ENCODE measurements at regions not wholly inside any gene's neighbourhood (a gene's known extent, or its start where the extent isn't known, plus 50 kb on each side); places are given as distances from the start of the nearest gene placed in this dataset.
A peak's percentile ranks its signal among the peaks of the same experiment; 100 is the strongest.

DNA sequence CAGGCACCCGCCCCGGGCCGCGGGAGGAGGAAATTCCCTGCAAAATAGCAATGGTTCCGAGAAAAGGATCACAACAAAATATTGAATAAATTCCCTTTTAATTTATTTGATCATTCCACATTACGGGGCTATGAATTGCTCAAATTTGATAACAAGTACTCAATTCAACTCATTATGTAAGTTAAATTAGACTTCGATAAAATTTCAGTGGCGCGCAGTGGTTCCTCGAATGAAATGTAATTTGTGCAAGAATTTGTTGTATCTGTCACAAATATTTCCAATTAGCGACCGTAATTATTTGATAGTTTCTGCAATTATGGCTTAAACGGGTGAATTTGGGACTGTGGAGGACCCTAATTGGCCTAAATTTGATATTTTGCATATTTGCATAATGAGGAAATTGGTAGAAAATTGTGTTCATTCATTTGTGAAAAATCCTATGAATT is 76.0 kb upstream of the TBCA start:
- Histone ChIP-seq H3K4me1 (ENCODE audit: control insufficient read depth, insufficient read depth, low read length, poor library complexity, severe bottlenecking) (peaks cover 20% of the 10 kb centered on the region), H3K4me3 (ENCODE audit: extremely low read depth, insufficient read depth, low read length, poor library complexity, severe bottlenecking) (peak overlapping the region; percentile 34), H3K36me3 (ENCODE audit: control insufficient read depth, insufficient read depth, low read length) (no peaks in the 10 kb centered on the region), H3K27ac (ENCODE audit: low read depth, low read length, severe bottlenecking) (no peak overlapping the region), H3K9me3 (ENCODE audit: control insufficient read depth, low read length) (no peaks in the 10 kb centered on the region)
- 0% methylated on average over 4 to 8 of the region's 13 CpGs for WGBS, 2 experiments (ENCODE audit: insufficient coverage in 2 of 2)

DNA sequence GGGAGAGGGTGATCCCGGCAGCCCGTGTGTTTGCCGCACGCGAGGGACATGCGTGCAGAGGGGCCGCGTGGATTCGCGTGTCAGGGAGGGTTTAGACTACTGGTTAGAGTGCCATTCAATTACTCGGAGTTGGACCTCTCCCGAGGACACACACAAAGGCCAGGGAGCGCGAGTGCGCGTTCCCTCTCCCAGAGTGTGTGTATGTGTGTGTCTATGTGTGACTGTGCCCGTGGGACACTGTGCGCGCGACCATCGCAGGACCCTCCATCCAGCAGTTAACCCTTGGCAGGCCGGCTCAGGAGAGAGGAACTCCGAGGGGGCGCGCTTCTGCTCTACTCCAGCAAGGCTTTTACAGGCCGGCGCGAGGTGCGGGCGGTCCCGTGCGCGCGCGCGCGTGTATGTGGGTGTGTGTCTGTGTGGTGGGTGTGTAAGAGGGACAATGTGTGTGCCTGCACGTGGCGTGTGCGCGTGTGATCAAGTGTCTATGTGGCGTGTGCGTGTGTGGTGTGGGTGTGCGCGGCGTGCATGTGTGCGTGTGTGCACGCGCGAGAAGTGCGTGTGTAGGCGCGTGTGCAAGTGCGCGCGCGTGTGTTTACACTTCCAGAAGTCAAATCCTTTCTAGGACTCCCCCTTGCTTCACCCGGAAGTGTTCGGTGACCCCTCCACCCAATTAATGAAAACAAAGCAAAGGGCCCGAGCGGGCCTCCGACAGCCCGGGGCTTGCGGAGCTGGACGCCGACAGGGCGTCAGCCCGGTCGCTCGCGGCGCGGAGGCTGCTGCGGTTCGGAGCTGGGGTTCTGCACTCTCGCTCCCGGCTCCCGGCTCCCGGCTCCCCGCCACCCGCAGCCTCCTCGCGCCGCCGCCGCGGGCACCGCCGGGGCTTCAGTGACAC is 75.3 kb upstream of the TBCA start:
- no peaks in the 10 kb centered on the region for H3K9me3 ChIP-seq (ENCODE audit: control insufficient read depth, low read length)
- no peak overlapping the region for H3K27ac ChIP-seq (ENCODE audit: low read depth, low read length, severe bottlenecking)
- H3K4me1 ChIP-seq (ENCODE audit: control insufficient read depth, insufficient read depth, low read length, poor library complexity, severe bottlenecking) = peaks cover 25% of the 10 kb centered on the region
- no peaks in the 10 kb centered on the region for H3K36me3 ChIP-seq (ENCODE audit: control insufficient read depth, insufficient read depth, low read length)
- 15 to 23% methylated on average over 62 to 68 of the region's 89 CpGs for WGBS, 2 experiments (ENCODE audit: insufficient coverage in 2 of 2)
- H3K4me3 ChIP-seq (ENCODE audit: extremely low read depth, insufficient read depth, low read length, poor library complexity, severe bottlenecking) = peak overlapping the region; percentile 34

DNA sequence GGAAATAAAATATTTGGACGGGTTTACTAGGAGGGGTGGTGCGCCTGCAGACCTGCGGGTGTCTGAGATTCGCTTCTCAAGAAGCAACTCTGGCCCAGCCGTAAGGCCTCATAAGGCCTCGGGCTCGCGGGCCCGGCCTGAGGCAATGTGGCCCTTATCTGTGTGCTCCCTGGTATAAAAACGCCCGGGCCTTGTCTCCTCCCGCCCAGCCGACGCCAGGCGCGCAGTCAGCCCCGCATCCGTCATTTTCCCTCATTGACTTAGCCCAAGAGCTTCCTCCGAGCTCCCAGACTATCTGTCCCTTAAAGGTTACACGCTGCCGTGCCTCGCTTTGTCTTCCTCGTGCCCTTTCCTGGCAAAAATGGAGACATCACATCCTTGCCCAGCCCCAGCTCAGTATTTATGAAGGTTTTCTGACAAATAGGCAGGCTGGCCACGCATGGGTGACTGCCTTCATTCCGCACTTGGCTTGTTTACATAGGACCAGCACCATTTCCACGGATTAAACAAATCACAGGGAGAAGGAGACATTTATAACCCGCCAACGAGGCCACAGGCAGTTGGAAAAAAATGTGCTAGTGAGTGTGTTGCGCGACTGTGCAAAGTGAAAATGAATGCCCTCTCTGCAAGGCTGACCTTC is 74.5 kb upstream of the TBCA start:
- no peaks in the 10 kb centered on the region for H3K36me3 ChIP-seq (ENCODE audit: control insufficient read depth, insufficient read depth, low read length)
- no peak overlapping the region for H3K4me3 ChIP-seq (ENCODE audit: extremely low read depth, insufficient read depth, low read length, poor library complexity, severe bottlenecking)
- no peaks in the 10 kb centered on the region for H3K9me3 ChIP-seq (ENCODE audit: control insufficient read depth, low read length)
- H3K4me1 ChIP-seq (ENCODE audit: control insufficient read depth, insufficient read depth, low read length, poor library complexity, severe bottlenecking) = peaks cover 20% of the 10 kb centered on the region
- WGBS, 2 experiments (ENCODE audit: insufficient coverage in 2 of 2) = 33 to 42% methylated on average over 26 to 28 of the region's 30 CpGs
- H3K27ac ChIP-seq (ENCODE audit: low read depth, low read length, severe bottlenecking) = no peak overlapping the region

DNA sequence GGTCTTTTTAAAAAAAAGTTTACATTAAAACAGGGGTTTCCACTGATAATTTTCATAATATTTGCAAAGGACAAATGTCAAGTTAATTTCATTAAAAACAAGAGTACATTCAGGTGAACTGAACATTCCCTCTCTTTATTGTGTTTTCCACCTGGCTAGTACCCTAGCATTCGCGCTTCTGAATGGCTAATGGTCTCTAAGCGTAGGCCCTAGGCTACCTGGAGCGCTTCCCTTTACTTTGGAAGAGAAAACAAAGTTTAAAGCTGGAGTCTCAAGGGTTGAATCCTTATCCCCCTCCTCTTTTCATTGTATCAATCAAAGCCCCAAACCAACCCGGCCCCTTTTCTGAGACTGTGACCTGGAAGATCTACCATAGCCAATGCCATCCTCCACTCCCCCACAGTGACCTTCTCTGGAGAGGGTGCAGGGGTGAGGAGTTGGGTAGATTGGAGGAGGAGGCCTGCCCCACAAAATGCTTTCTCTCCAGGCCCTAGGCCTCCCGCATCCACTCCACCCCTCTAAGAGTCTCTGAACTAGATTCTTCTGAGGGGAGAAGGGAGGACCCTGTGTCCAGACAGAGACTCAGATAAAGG is 73.3 kb upstream of the TBCA start:
- Histone ChIP-seq H3K27ac (ENCODE audit: low read depth, low read length, severe bottlenecking) (no peak overlapping the region), H3K9me3 (ENCODE audit: control insufficient read depth, low read length) (no peaks in the 10 kb centered on the region), H3K4me1 (ENCODE audit: control insufficient read depth, insufficient read depth, low read length, poor library complexity, severe bottlenecking) (peaks cover 22% of the 10 kb centered on the region), H3K36me3 (ENCODE audit: control insufficient read depth, insufficient read depth, low read length) (no peaks in the 10 kb centered on the region), H3K4me3 (ENCODE audit: extremely low read depth, insufficient read depth, low read length, poor library complexity, severe bottlenecking) (no peak overlapping the region)
- 50 to 51% methylated on average over 2 to 4 of the region's 6 CpGs for WGBS, 2 experiments (ENCODE audit: insufficient coverage in 2 of 2)

DNA sequence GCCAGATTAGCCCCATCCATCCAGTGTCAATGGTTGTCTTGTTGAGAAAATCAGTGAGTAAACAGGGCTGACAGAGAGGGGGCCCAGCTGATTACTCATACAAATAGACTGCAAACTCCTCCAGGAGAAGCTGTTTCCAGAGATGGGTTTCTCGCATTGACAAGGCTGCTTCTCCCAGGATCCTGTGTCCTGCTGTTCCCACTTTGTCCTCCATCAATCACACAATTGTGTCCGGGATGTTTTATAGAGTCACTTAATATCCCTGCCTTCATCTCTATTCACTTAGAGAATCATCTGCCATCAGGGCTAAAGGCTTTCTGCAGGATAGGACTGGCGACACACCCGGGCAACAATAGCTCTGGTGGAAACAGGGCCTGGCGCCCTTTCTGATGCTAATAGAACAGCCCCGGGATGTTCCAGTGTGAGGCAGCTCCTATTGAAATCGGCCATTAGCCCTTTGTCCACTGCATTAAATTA is 71.7 kb upstream of the TBCA start:
- 4 to 24% methylated on average over 3 to 5 of the region's 7 CpGs for WGBS, 2 experiments (ENCODE audit: insufficient coverage in 2 of 2)
- Histone ChIP-seq H3K9me3 (ENCODE audit: control insufficient read depth, low read length) (no peaks in the 10 kb centered on the region), H3K4me3 (ENCODE audit: extremely low read depth, insufficient read depth, low read length, poor library complexity, severe bottlenecking) (no peak overlapping the region), H3K27ac (ENCODE audit: low read depth, low read length, severe bottlenecking) (peak overlapping the region; percentile 19), H3K4me1 (ENCODE audit: control insufficient read depth, insufficient read depth, low read length, poor library complexity, severe bottlenecking) (peaks cover 22% of the 10 kb centered on the region), H3K36me3 (ENCODE audit: control insufficient read depth, insufficient read depth, low read length) (no peaks in the 10 kb centered on the region)

DNA sequence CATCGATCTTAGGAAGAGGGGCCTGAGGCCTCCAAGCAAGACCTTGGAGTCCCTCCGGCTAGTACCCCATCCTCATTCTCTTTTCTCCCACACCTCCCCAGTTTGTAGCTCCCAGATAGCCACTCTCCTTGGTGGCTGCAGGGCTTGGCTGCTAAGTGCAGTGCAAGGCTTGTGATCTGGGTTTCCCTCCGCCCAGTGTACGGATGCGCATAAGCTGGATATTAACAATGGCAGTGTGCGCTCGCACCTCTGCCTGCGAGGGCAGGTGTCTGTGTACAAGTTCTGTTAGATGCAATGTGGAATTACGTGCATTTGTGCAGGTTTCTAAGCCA is 71.0 kb upstream of the TBCA start:
- Histone ChIP-seq H3K27ac (ENCODE audit: low read depth, low read length, severe bottlenecking) (no peak overlapping the region), H3K4me1 (ENCODE audit: control insufficient read depth, insufficient read depth, low read length, poor library complexity, severe bottlenecking) (peaks cover 22% of the 10 kb centered on the region)
- 12 to 23% methylated on average over 8 to 9 of the region's 9 CpGs for WGBS, 2 experiments (ENCODE audit: insufficient coverage in 2 of 2)

DNA sequence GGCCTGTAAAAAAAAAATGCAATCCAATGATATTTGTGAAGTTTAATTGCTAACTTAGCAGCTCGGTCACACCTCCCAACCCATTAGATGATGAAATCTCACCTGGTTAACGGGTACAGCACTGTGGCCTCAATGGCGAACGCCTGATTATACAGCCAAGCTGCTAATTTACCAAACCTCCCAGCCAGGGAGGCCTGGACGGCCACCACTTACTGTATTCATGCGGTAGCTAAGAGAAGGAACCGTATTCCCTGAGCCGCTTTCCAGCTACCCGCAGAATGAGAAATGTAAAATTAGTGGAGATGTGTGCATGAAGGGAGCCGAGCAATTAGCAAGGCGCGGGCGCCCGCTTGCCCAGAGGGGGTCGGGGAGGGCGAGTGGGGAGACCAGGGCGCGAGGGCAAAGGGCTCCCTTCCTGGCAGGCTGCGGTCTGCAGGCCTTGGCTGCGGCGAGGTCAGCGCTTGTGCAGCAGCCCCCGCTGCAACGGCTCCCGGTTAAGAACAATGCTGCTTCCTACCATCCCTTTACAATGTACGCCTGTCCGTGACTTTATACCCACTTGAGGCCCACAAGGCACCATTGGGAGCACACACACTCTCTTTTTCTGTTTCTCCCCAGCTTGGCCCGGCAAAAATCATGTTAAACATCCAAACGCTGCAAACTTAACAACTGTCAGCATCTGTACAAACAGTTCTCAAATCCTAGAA is 70.4 kb upstream of the TBCA start:
- H3K9me3 ChIP-seq (ENCODE audit: control insufficient read depth, low read length) = no peaks in the 10 kb centered on the region
- no peak overlapping the region for H3K4me3 ChIP-seq (ENCODE audit: extremely low read depth, insufficient read depth, low read length, poor library complexity, severe bottlenecking)
- H3K27ac ChIP-seq (ENCODE audit: low read depth, low read length, severe bottlenecking) = no peak overlapping the region
- WGBS, 2 experiments (ENCODE audit: insufficient coverage in 2 of 2) = 10% methylated on average over 22 to 24 of the region's 29 CpGs
- peaks cover 22% of the 10 kb centered on the region for H3K4me1 ChIP-seq (ENCODE audit: control insufficient read depth, insufficient read depth, low read length, poor library complexity, severe bottlenecking)
- no peaks in the 10 kb centered on the region for H3K36me3 ChIP-seq (ENCODE audit: control insufficient read depth, insufficient read depth, low read length)

More for the DNA sequence above, 71.0 kb upstream of the TBCA start:
- H3K36me3 ChIP-seq (ENCODE audit: control insufficient read depth, insufficient read depth, low read length) = no peaks in the 10 kb centered on the region
- no peaks in the 10 kb centered on the region for H3K9me3 ChIP-seq (ENCODE audit: control insufficient read depth, low read length)
- H3K4me3 ChIP-seq (ENCODE audit: extremely low read depth, insufficient read depth, low read length, poor library complexity, severe bottlenecking) = no peak overlapping the region

DNA sequence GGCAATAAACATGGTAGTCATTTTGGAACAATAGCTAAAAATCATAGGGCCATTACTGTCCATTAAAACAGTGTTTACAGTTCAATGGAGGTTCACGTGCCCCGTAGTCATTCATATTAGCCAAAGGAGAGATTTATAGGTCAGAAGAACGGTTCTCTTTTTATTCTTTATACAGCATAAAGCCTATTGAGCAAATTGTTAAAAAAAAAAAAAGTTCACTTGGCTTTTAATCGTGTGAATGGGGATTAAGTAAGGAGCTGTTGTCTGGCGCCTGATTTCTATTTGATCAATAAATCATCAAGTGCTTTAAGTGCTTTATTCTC is 69.1 kb upstream of the TBCA start:
- no CpG with 5 or more reads among the region's 5 CpGs for WGBS, 2 experiments (ENCODE audit: insufficient coverage in 2 of 2)
- no peaks in the 10 kb centered on the region for H3K9me3 ChIP-seq (ENCODE audit: control insufficient read depth, low read length)
- no peak overlapping the region for H3K4me3 ChIP-seq (ENCODE audit: extremely low read depth, insufficient read depth, low read length, poor library complexity, severe bottlenecking)
- peaks cover 22% of the 10 kb centered on the region for H3K4me1 ChIP-seq (ENCODE audit: control insufficient read depth, insufficient read depth, low read length, poor library complexity, severe bottlenecking)
- H3K27ac ChIP-seq (ENCODE audit: low read depth, low read length, severe bottlenecking) = no peak overlapping the region
- H3K36me3 ChIP-seq (ENCODE audit: control insufficient read depth, insufficient read depth, low read length) = no peaks in the 10 kb centered on the region

DNA sequence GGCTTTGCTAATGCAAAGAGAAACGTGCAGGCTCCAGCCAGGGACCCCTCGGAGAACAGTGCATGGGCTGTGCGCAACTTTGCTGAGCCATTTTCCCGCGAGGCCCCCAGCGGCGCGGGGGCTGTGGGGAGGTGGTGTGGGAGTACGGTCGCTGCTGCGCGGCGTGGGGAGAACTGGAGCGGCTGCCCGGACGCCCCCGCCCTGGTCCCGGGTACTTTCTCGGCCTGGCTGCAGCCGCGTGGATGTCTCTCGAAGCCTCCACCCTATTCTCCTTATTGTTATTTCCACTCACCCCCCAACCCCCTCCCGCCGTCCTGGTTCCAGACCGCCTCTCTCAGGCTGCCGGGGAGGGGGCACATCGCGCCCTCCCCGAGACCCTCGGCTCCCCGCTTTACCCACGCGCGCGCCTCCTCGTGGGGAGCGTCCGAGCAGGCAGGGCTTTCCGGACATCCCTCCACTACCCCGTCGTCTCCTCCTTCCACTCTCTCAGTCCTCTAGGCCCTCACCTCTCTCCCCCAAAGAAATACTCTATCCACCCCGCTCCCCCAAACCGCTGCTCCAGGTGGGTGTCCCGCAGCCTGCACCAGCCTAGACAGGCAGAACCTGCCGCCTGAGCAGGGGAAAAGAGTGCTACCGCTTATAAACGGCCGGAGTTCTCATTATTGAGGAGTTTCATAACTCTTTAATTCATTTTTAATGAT is 68.6 kb upstream of the TBCA start:
- Histone ChIP-seq H3K4me1 (ENCODE audit: control insufficient read depth, insufficient read depth, low read length, poor library complexity, severe bottlenecking) (peaks cover 22% of the 10 kb centered on the region), H3K9me3 (ENCODE audit: control insufficient read depth, low read length) (no peaks in the 10 kb centered on the region)

DNA sequence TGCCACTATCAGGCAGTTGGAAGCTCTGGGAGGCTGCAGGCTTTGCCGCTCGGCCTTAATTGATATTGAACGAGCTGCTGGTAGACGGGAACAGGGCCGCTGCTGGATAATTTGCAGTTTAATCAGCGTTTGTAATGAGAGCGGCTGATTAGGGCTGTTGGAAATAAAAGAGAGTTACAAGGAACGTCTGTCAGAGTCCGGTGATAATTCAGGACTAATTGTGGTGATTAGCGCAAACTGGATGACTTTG is 68.2 kb upstream of the TBCA start:
- H3K36me3 ChIP-seq (ENCODE audit: control insufficient read depth, insufficient read depth, low read length) = no peaks in the 10 kb centered on the region
- no peak overlapping the region for H3K27ac ChIP-seq (ENCODE audit: low read depth, low read length, severe bottlenecking)
- H3K4me1 ChIP-seq (ENCODE audit: control insufficient read depth, insufficient read depth, low read length, poor library complexity, severe bottlenecking) = peaks cover 19% of the 10 kb centered on the region
- whole genome bisulfite sequencing, 2 experiments (ENCODE audit: insufficient coverage in 2 of 2) = 1% methylated on average over 10 of the region's 10 CpGs
- H3K4me3 ChIP-seq (ENCODE audit: extremely low read depth, insufficient read depth, low read length, poor library complexity, severe bottlenecking) = peak overlapping the region; percentile 21
- no peaks in the 10 kb centered on the region for H3K9me3 ChIP-seq (ENCODE audit: control insufficient read depth, low read length)

More for the DNA sequence above, 68.6 kb upstream of the TBCA start:
- WGBS, 2 experiments (ENCODE audit: insufficient coverage in 2 of 2) = 4 to 10% methylated on average over 17 to 34 of the region's 48 CpGs
- Histone ChIP-seq H3K27ac (ENCODE audit: low read depth, low read length, severe bottlenecking) (no peak overlapping the region), H3K4me3 (ENCODE audit: extremely low read depth, insufficient read depth, low read length, poor library complexity, severe bottlenecking) (peak overlapping the region; percentile 21), H3K36me3 (ENCODE audit: control insufficient read depth, insufficient read depth, low read length) (no peaks in the 10 kb centered on the region)
